Epidermal melanocyte (primary cell): ENCODE measurements at regions not wholly inside any gene's neighbourhood (a gene's known extent, or its start where the extent isn't known, plus 50 kb on each side); places are given as distances from the start of the nearest gene placed in this dataset.

Source experiments
- DNase-seq: peaks from one replicate; pipeline ENCODE4 v3.0.0; 2011; ENCODE audit warnings: low spot score; ENCODE audit not compliant: insufficient read length

DNA sequence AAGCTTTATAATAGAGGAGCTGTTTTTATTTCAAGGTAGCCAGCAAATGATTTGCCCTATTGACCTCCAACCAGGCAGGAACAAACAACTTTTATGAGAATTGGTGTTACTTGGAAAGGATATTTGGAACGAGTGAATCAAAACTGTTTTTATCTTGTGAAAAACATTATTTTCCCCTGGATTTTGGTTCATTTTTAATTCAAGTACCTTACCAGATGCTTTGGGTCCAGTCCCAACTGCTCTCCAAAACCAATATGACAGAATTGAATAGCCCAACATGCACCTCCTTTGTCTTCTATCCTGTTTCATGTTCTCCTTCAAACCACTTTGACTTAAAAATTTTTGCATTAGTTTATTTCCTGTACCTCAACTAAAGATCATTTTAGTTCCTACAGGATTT lies 178.6 kb upstream of the RBMS1 start:
- no peak for DNase-seq

DNA sequence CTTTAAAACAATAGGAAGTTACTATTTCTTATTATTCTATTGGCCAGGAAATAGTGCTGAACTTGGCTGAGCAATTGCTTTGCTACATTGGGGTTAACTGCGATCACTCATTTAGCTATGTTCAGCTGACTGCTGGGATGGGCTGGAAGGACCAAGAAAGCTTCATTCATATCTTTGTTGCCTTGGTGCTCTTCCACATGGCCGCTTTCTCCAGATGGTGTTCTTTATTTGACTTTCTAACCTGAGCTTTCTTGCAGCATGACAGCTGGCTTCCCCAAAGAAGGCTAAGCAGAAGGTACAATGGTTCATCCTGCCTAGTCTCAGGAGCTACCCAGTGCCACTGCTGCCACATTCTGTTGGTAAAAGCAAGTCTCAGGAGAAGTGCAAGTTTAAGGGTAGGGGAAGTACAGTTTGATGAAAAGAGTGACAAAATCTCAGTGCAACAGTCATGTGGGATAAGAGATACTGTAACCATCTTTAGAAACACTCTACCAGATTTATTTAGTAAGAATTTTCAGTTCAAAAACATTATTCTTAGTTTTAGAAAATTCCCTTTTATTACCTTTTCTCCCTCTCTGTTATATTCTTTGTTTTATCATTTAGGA lies 180.6 kb upstream of the RBMS1 start:
- no peak for DNase-seq

DNA sequence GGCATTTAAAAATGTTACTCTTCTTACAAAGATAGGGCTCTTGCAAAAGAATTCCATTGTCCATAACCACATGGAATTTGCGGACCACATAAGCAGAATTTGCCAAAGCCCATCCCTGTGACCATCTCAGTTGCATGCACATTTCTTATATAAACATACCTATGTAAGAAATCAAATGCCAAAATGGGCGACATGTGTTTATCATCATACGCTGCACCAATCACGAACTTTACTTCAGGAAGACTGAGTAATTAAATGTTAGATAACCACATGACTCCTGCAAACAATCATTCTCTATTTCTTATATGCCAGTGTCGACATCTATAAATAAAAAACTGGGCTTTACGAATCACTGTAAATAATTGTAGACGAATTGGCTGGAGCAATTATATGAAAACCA lies 186.1 kb upstream of the RBMS1 start:
- DNase-seq: no peak

DNA sequence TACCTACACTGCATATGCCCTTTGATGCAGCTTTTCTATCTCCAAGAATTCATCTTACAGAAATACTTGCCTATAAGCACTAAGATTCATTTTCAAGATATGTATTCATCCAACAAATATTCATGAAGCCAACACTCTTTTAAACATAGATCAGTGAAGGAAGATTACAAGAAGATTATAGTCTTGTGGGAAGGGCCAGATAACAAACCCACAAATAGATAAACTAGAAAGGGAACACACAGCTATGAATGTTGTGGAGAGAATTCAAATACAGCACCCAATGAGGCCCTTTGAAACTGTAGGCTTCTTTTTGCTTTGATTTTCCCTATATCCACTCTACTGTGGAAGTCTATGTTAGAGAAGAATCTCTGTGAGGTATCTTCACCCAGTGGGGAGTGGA lies 186.7 kb upstream of the RBMS1 start:
- no peak for DNase-seq

DNA sequence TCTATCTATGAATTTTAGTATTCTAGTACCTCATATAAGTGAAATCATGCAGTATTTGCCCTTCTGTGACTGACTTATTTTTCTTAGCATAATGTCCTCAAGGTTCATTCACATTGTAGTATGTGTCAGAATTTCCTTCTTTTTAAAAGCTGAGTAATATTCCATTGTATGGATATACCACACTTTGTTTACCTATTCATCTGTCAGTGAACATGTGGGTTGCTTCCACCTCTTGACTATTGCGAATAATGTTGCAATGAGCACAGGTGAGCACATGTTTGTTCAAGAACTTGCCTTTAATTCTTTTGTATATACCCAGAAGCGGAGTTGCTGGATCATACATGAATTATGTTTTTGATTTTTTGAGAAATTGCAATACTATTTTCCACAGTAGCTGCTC lies 187.4 kb upstream of the RBMS1 start:
- no peak for DNase-seq

DNA sequence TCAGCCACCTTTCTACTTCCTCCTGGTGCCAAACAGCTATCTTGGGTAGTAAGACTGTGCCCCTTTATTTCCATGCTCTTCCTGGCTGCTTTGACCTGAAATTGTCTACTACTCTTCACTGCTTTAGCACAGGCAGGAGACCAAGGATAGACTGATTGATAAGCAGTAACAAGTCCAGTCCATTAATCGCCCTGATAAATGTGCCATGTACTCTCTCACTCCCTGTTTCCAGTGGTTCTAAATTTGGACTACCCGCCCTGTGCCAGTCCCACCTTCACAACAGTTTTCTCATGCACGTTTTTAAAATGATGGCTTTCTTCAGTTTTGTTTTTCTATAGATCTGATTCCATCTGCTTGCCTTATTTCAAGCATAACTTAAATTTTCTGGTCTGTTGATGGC lies 189.6 kb upstream of the RBMS1 start:
- no peak for DNase-seq

DNA sequence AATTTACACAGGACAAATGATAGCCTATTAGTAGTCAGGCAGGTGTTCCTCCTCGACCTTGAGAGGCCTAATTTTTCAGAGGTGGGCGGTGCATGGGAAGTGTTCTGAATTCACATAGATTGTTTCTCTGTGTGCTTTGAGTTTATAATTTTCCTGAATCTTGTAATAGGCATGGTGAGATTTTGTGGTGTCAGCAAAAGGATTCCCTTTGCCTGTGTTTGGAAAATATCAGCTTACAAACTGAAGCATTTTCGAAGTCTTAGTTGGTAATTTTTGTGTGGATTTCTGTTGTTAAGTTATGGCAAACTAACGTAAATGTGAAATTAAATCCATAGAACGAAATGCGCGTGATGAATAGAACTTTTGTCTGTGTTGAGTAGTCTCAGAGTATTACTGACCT lies 194.0 kb upstream of the RBMS1 start:
- DNase-seq: no peak

DNA sequence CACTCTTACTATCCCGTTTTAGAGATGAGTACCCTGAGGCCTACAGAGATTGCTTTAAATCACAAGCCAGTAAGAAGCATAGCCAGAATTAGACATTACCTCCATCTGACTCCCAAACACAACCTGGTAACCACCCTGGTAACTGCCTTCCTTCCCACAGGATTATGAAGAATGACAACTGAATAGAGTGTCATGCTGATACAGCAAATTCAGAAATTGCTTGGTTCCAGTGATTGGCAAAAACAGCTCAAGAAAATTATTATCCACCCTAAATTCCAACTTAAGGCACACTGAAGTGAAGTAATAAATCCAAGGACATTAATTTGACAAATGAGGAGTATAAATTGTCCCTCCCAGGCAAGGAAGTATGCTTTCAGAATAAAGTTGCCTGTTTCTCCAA lies 195.8 kb upstream of the RBMS1 start:
- DNase-seq: no peak

GRCh38 chr2:160694221-160694620 lies 200.6 kb upstream of the RBMS1 start:
- DNase-seq: no peak

- no peak for DNase-seq
Observed at GRCh38 chr2:160694631-160695030, 201.0 kb upstream of the RBMS1 start.

GRCh38 chr2:160695402-160696086 lies 201.9 kb upstream of the RBMS1 start:
- DNase-seq: no peak

DNA sequence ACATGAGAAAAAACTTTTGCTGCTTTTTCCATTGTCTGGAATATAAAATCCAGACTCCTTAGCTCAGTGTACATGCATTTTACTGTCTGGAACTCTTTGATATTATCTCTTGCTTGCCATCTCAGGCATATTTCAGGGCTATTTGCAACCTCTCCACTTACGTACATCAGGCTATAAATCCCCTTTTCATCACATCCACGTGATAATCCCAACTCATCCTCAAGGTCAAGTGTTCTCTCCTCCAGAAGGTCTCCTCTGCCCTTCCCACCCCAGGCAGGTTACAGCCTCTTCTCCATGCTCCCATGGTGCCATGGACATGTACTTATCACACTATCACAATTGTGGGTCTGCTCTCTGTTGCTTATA lies 202.5 kb upstream of the RBMS1 start:
- DNase-seq: no peak

DNA sequence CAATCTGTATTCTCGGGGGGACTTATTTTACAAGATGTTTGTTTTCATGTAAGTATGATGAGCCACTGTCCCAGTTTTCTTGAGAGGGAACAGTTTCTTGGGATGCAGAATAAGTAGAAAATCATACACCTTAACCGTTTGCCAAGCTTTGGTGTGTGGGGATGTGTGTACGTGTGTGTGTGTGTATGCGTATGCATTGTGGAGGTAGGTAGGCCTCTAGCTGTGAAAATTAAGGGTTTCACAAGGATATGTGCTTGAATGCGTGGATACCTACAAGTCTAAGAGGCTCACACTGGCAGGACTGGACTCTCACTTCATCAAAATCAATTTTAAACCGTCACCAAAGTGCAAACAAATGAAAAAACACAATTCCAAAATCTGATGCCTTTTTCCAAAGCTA lies 204.2 kb upstream of the RBMS1 start:
- DNase-seq: no peak

- DNase-seq: no peak
Observed at GRCh38 chr2:160700021-160700814, 206.6 kb upstream of the RBMS1 start.

DNA sequence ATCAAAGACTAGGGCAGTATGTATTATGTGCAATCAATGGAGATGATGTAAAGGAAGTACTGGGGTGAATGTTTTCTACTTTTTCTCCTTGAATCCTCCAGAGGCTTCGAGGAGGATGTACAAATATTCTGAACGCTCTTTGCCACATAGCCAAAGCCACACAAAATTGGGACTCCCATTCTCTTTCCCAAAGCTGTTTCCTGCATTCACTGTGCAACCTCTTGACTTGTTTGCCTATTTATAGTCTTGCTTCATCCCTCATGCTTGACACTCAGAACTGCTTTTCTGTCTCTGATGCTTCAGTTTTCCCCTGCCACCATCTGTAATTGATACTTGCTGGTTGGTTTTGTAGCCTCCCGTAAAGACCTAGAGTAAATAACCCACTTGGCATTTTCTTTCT lies 208.2 kb upstream of the RBMS1 start:
- DNase-seq: no peak

GRCh38 chr2:160702754-160703153 lies 209.1 kb upstream of the RBMS1 start:
- DNase-seq: no peak

DNA sequence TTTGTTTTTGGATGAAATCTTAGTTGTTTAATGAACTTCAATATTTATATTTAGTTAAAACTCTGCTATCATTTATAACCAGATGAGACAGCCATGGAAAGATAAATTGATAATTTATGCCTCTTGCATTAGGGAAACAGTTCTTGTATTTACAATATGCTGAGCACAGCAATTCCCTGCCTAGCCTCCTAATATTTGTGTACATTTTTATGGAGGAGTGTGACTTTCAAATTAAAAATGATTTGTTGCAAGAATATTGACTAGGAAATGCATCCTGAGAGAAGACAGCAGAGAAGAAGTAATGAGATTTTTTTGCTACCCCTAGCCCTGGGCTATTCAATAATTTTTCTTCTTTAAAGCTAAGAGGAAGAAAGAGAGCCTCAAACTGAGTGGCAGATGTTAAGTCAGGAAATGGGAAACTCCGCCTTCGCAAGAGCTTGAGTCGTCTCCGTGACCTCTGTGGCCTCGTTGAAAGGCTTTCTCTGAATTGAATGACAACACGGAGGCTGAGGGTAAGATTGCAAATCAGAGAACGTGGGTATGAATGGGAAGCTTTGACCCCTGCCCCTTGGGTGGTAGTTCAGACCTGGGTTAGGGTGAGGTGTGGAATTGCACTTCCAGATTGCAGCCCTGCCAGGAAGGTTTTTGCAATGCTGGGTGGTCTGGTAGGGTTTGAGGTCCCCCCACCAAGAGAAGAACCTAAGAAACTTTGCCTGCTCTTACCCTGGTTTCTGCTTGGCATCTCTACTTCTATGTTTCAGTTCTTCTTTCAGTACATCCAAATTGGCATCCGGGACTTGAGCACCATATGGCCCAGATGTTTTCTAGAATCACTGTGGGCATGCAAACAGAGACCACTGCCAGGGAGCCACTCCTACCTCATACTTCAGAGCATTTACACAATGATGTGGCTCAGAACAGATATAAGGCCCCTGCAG lies 210.3 kb upstream of the RBMS1 start:
- no peak for DNase-seq

DNA sequence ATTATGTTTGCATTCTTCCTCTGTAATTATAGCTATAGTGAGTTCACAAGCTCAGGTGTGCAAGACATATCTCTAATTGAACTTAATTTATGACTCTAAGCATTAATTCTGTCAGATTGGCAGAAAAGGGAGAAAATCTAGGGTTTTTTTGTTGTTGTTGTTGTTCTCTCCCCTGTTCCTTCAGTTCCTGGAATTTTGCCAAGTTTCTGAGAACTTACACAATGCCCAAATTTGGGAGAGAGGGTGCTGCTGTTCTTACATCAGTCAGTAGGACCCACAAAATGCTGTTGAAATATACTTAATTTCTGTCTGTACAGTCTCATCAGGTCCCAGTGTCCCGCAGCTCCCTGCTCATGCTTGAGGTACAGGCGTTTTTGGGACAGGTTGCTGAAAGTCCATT lies 221.8 kb upstream of the RBMS1 start:
- no peak for DNase-seq

GRCh38 chr2:160719116-160719515 lies 225.5 kb upstream of the RBMS1 start:
- DNase-seq: no peak

DNA sequence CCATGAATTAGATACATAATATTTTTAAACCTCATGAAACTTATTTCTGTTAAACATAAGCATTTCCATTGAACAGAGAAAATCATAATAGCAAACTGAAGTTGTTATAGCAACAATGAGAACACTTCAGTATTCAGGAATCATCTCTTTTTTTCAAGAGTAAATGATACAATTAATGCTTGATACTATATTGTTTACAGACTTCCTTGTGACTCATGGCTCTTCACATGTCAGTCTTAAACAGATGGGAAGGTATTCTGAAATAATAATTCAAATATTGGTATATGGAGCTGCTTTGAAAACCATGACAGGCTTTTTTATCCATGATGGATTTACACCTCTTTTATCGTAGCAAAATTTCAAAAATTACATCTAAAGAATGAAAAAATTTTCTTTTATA lies 226.5 kb upstream of the RBMS1 start:
- no peak for DNase-seq

- DNase-seq: no peak
Observed at GRCh38 chr2:160721089-160722040, 227.8 kb upstream of the RBMS1 start.
